GM19351 (cell line): ENCODE measurements at regions not wholly inside any gene's neighbourhood (a gene's known extent, or its start where the extent isn't known, plus 50 kb on each side); places are given as distances from the start of the nearest gene placed in this dataset.
"Not testable (repeated sequence)": the region's sequence is repeated elsewhere in the genome, so short reads cannot be mapped to it uniquely, and the experiment has no call there.

Experiments used
- ATAC-seq: cut with Tn5 transposase; IDR thresholded peaks from one replicate; pipeline ENCODE4 v1.9.1; 2021; ENCODE audit warnings: mild to moderate bottlenecking, moderate library complexity; ENCODE audit not compliant: unreplicated experiment

DNA sequence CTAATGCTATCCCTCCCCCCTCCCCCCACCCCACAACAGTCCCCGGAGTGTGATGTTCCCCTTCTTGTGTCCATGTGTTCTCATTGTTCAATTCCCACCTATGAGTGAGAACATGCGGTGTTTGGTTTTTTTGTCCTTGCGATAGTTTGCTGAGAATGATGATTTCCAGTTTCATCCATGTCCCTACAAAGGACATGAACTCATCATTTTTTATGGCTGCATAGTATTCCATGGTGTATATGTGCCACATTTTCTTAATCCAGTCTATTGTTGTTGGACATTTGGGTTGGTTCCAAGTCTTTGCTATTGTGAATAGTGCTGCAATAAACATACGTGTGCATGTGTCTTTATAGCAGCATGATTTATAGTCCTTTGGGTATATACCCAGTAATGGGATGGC lies 133.7 kb upstream of the ANK3 start:
- not testable (repeated sequence) for ATAC-seq

DNA sequence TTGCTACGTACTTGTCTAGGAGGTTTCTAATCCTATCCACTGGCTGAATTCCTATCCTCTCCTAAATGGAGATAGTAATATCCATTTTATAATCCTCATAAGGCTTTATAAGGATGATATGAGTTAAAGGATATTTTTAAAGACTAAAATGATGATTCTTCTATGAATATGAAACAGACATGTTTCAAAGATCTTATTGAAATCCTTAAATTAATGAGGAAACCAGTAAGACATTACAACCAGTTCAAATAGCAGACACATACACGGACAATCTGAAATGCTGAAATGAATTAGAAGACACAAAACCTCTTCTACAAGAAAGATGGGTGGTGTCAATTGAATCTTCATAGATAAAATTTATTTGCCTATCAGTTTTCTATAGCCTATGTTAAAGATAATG lies 132.9 kb upstream of the ANK3 start:
- no peak for ATAC-seq

DNA sequence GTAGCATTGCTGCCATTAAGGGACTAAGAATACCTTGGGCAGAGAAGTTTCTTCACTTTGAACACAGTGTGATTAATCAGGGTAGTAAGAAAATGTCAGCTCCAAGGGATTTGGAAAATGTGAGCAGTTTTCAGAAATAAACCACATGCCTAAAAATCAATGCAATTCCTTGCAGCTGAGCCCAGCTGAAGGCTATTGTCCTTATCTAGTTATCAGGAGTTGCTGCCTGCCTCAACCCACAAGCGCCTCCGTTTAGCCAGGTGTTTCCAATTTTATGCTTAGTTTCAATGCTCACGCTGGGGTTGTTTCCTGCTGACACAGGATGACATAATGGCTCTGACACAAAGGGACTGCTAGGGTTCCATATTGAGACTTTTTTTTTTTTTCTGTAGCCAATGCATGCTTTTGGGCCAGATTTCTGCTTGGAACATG lies 132.3 kb upstream of the ANK3 start:
- no peak for ATAC-seq

DNA sequence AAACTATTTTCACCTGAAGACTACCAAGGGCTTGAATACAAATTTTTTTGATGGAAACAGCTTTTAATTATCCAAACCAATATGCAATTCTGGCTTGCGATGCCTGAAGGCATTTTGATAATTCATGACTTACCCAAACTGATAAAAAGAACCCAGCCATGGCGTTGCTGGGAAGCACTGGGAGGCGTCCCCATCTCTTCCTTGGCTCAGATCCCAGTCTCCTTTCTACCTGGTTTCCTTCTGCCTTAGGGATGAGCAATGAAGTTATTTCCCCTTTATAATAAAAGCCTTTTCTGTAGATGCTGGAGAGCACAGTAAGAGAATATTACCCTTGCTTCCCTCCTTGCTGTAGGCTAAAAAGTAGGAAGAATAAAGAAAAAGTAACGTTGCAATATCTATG lies 129.1 kb upstream of the ANK3 start:
- no peak for ATAC-seq

DNA sequence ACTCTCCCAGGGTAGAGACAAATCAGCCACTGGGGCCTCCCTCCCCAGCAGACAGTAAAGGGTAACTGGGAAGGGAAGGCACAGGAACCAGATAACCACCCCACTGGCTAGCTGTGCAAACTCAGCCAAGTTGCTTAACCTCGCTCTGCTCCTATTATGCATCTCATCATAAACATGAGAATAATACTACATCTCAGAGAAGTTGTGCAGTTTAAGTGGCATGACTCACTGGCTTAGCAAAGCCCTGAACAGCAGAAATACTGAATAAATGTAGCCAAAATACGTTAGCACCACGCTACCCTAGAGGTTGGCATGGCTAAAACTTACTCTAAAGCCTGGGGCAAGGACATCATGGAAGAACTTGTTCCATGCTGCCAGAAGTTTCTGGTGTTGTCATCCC lies 128.1 kb upstream of the ANK3 start:
- no peak for ATAC-seq

DNA sequence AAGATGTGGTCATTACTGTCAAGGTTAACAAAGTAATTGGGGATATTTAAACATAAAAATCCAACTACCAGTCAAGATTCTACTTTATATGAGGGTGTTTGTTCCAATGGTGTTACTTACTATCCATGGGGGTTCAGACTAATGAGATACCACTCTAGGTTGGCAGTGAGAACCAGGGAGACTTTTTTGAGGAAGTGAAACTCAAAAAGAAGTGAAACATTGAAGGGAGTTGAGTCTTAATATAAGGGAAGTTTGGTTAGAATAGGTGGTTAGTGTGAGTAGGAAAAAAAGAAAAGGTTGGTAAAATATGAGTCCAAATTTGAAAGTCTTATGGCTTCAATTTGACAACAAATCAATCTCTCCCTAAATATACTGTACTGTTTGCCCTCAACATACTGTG lies 123.6 kb upstream of the ANK3 start:
- ATAC-seq = peak; percentile 69

DNA sequence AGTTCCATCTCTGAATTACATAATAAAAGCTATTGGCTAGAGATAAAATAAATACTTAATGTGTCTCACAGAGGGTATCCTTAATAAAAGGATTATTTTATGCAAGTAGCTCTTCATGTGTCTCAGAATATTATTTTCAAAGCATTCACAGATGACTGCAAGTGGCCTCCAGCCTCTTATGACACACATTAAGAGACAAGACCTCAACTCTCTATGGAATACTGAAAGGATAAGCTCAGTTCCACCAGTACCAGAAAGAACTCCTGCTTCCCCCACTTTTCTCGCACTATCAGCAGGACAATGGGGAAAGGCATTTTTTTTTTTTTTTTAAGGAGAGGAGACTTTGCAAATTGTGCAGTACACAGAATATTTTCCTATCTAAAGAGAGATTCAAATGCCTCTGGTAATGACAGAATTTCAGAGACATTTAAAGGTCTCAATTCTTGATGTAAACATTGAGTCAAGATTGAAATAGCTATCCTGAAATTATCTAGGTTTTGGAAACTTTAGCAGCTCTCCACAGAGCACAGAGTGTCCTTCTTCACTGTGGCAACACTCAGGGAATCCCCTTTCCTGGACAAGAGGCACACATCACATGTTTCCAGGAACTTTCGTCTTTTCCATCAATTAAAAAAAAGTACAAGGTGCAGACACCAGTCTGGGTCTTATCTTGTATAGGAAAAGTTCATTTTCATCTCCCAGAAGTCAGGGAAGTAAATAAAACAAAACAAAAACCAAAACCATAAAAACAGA lies 122.0 kb upstream of the ANK3 start:
- ATAC-seq = no peak

DNA sequence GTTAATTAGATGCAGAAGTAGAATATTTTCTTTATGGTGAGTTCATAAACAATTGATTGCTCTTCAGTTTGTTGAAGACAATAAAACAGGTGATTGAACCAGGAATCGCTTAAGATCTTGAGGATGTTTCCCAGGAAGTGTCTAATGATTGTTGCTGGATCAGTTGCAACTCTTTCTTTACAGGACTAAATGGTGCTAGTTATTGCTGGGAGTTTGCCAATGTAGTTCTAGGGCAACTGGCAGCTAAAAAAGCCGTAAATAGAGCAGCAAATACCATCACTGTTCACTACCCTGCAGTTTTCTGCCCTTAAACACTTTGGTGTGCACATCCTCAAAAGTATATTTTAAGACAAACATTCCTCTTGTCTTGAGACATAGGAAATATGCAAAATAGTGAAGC lies 119.2 kb upstream of the ANK3 start:
- ATAC-seq = no peak

DNA sequence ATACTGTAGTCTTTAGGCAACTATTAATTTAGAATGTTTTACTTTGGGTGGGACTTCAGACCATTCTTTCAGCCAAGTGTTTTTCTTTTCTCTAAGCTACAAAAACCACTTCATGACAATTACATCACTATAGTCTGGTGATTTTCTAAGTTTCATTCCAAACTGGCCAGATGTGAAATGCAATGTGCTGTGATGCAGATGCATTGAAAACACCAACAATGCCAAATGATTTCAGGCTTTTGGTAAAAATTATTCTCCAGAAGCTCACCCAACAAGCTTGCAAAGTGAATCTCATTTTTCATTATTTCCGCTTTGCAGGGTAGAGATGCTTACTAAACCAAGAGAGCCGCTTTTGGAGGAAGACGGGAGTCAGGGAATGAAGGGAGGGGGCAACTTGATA lies 118.4 kb upstream of the ANK3 start:
- no peak for ATAC-seq

DNA sequence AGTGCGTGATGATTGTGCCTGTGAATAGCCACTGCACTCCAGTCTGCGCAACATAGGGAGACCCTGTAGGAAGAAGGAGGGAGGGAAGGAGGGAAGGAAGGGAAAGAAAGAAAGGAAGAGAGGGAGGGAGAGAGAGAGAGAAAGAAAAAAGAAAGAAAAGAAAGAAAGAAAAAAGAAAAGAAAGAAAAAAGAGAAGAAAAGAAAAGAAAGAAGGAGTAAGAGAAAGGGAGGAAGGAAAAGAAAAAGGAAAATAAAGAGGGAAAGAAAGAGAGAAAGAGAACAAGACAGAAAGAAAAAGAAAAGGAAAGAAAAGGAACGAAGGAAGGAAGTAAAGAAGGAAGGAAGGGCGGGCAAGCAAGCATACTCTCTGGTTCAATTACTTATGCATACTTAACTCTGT lies 112.9 kb upstream of the ANK3 start:
- no peak for ATAC-seq

DNA sequence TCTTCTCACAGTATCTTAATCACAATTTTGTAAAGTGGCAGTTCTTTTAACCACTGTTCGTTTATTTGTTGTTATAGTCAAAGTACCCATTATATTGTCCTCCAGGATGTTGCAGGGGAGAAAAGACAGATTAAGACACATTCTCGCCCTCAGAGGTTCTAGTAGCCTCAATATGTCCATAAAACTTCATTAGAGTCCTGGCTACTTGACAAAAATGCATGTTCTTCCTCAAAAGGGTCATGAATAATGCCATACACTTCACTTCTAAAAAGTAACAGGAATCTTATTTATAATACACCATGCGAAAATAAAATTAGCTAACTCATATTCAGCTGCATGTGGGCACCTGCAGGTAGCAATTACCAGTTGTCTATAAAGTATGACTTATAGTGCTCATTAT lies 109.3 kb upstream of the ANK3 start:
- ATAC-seq = no peak

DNA sequence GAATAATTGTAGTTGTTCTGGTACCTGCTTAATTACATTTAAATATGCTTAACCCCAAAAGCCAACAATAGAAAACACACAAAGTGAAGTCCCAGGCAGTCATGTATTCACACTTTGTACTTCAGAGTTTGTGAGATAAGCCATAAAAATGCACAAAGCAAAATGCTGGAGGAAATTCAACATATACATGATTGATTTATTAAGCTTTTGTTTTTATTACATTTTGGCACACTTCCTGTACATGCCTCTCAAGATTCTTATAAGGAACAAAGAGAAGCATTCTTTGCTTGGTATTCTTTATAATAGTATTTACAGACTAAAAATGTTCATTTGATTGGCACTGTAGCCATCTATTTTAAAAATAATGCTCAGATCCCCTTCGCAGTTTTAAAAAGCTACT lies 107.7 kb upstream of the ANK3 start:
- no peak for ATAC-seq

DNA sequence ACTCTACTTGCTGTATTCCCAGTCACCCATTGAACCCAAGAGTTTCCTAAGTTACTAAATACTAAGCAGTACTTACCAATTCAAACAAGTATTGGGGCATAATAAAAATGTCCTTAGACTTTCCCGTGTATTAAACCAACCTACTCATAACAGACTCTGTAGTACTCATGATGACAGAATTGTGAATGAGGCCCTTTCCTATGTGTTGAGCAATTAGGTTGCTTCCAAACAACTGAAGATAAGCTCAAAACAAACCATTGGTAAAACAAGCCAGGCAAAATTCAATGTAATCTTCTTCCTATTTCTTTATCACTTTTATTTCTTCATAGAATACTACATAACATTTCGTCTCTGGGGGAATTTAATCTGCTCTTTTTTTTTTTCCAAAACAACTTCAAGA lies 106.5 kb upstream of the ANK3 start:
- no peak for ATAC-seq

DNA sequence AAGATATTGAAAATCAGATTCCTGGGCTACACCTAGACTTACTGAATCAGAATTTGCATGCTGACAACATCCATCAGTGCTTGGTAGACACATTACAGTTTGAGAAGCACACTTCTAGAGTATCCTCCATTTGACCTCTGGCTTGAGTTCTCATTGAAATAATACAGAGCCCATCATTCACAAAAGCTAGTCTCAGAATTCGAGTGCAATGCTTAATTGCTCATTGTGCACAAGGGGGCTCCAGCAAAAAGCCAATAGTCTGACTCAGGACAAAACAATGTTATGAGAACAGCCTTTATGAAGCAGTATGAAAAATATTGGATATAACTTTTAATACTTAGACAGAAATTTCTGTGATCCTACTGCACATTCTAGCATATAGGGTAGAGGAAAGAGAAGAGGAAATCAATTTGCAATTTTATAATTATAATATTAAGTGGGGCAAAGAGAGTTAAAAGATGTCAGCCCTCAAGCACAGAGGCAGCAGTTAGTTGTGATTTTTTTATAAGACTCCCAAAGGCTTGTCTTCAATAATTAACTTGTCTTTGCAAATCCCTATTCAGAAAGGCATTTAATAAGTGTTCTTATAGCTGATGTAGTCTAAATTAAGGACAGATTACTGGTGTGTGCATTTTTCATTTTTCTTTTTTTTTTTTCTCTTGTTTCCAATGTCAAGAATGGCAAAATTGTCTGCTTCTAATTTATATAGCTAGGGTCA lies 105.8 kb upstream of the ANK3 start:
- ATAC-seq = no peak

DNA sequence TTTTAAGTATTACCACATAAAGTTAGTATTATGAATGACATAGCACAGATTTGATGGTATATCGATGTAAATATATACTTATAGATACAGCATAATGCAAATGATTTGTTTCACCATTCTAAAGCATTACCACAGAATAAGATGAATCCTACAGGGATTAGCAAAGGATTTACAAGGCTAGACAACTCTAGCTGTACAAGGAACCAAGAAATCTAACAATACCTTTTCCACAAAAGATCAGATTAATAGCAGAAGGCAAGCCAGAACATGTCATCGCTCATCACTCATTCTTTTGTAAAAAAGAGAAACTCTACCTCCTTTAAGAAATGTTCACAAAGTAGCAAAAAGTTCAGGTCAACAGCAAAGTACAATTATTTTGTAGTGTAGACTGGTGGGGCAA lies 105.1 kb upstream of the ANK3 start:
- ATAC-seq = no peak

DNA sequence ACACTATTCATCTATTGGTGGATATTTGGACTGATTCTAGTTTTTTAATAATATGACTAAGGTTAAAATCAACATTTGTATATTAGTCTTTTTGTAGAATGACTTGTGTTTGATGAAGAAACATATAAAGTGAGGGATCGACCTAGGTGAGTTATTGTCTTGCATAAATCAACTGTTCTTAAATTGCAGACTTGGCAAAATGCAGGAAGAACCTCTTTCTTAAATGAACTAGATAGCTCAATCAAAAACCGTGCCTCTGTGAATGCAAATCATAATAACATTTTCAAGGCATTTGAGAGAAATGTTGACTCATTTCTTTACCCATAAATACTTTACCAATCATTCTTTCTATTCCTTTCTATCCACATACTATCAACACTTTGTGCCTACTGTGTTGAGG lies 101.5 kb upstream of the ANK3 start:
- no peak for ATAC-seq

DNA sequence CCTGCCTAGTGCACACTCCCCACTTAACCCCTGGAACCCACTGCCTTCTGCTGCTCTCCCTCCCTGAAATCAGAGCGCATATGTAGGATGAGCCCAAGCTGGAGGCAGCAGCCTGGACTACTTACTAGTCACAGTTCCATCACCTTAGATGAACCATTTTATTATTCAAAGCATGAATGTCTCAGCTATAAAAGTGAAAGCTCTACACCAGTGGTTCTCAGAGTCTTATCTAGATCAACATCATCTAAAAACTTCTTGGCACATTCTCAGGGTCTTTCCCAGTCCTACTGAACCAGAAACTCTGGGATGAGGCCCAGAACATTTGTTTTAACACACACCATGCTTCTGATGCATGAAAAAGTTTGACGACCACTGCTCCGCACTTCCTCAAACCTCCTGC lies 100.3 kb upstream of the ANK3 start:
- no peak for ATAC-seq

DNA sequence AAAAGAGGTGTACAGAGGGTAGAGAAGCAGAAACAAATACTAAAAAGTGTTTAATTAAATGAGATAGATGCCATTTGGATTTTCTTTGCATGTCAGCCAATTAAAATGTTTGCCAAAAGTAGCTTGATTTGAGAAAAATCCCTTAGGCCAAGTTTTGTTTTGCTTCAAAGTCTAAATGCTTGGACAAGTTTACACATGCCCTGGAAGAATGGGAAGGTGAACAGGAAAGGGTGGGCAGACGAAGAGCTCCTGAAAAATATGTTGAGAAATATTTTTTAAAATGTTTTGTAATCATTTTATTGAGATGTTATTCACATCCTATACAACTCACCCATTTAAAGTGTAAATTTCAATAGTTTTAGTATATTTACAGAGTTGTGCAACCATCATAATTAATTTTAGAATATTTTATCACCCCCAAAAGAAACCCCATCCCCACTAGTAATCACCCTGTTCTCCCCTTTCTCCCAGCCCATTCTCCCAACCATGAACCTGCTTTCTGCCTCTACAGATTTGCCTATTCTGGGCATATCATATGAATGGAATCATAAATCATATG lies 98.5 kb upstream of the ANK3 start:
- no peak for ATAC-seq

DNA sequence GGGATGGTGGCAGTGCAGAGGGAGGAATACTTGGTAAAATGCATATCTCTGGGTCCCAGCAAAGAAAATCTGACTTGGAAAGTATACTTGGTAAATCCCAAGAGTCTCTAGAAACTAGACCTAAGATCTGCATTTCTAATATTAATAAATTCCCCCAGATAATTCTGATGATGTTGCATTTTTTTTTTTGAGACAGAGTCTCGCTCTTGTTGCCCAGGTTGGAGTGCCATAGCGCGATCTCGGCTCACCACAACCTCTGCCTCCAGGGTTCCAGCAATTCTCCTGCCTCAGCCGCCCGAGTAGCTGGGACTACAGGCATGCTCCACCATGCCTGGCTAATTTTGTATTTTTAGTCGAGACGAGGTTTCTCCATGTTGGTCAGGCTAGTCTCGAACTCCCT lies 97.9 kb upstream of the ANK3 start:
- no peak for ATAC-seq

DNA sequence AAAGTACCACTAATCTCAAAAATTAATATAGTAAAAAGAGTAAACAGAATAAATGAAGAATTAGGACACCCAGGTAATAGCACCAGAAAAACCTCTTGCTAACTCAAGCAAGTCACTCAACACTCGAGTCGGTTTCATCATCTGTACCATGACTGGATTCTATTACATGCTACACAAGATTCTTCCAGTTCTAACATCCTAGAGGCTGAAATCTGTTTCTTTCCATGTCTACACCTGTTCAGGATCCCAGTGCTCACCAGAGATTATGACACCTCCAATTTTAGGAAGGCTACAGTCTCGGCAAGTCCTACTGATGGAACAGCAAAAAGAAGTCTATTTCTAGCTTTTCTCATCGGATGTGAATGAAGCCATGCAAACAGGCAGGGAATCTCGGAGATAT lies 95.3 kb upstream of the ANK3 start:
- ATAC-seq = no peak

DNA sequence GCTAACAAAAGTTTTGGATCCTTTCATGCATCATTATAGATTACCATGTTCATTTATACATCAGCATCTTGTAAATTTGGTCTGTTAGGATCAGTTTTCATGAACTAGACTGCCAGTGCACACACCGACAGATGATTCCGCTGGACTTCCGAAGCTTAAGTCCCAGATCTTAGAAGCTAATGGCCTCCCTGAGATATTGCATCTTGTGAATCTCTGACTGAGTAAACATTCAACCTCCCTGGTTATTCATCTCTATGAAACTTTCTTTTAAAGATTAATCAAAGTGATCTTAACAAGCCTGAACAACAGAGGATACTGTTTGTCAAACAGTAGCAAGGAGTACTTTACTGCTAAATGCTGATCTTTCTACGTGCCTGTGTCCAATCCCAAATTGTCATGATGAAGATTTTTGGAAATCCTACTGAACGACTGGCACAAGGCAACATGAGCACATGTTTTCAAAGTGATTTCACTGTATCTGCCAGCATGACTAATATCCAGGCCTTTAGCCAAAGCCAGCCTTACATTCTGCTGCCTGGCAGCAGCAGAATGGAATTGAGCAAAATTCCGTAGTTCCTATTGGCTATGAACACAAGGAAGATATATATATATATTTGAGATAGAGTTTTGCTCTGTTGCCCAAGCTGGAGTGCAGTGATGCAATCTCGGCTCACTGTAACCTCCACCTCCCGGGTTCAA lies 91.3 kb upstream of the ANK3 start:
- no peak for ATAC-seq
